ENCODE measurements at regions not wholly inside any gene's neighbourhood (a gene's known extent, or its start where the extent isn't known, plus 50 kb on each side); places are given as distances from the start of the nearest gene placed in this dataset.
A peak's percentile ranks its signal among the peaks of the same experiment; 100 is the strongest.

DNA sequence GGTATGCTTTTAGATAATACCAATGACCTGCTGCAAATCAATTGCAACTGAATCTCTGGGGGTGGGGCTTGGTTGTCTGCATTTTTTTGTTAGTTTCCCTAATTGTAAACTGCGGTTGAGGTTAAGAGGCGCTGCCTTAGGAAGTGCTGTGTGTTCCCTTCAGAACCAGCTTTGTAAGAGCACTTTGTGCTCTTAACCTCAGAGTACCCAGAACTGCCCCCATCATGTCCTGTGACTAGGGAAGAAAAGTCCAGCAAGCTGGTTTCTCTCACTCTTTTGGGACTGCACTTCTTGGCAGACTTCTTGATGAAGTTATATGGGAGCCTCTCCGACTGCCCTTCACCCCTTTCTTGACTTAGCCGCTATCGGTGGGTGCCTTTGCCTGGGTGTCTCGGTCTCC is 245.5 kb upstream of the CXCR4 start:
- no peak for DNase-seq

DNA sequence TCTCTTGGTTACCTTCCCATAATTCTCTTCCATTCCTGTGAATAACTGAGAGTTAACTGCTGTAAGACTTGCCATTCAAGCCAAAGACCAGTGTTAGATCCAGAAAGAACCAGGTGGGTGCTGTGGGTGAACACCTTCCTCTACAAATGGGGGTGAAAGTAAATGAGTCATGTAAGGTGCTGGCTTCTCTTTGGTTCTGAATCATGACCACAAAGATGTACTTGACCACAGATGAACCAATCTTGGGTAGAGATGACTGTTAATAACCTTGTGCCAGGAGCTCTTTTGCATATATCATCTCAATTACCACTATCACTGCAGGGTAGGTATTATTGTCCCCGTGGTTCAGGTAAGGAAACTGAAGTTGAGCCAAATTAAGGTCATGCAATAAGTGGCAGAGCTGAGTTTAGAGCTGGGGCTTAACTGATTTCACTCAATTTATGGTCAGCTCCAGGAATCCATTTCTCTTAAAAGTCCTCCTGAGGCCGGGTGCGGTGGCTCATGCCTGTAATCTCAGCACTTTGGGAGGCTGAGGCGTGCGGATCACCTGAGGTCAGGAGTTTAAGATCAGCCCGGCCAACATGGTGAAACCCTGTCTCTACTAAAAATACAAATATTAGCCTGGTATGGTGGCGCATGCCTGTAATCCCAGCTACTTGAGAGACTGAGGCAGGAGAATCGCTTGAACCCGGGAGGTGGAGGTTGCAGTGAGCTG is 244.9 kb upstream of the CXCR4 start:
- no peak for DNase-seq

DNA sequence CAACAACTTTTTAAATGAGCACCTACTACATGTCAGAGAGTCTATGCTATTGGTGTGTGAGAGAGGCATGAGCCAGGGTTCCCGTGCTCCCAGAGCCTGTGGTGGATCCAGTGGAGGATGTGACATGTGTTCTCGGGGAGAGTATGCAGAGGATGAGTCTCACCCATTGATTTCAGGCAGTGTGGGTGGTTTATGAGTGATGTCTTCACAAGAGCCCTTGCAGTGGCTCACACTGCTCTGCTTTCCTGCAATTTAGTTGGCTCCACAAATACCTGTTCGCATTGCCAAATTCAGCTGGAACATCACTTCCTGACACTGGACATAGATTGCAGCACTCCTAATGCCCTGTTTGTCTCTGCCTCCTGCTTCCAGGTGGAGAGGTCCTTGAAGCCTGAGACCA is 243.6 kb upstream of the CXCR4 start:
- DNase-seq, result no peak

DNA sequence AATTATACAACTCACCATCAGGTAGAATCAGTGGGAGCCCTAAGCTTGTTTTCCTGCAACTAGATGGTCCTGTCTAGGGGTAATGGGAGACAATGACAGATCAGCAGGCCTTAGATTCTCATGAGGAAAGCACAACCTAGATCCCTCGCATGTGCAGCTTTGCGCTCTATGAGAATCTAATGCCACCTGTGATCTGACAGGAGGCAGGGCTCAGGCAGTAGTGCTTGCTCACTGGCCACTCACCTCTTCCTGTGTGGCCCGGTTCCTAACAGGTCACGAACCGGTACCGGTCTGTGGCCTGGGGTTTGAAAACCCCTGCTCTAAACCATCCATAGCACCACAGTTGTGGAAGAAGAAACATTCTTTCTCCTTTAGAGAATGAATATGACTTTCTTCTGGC is 242.8 kb upstream of the CXCR4 start:
- DNase-seq, result no peak

DNA sequence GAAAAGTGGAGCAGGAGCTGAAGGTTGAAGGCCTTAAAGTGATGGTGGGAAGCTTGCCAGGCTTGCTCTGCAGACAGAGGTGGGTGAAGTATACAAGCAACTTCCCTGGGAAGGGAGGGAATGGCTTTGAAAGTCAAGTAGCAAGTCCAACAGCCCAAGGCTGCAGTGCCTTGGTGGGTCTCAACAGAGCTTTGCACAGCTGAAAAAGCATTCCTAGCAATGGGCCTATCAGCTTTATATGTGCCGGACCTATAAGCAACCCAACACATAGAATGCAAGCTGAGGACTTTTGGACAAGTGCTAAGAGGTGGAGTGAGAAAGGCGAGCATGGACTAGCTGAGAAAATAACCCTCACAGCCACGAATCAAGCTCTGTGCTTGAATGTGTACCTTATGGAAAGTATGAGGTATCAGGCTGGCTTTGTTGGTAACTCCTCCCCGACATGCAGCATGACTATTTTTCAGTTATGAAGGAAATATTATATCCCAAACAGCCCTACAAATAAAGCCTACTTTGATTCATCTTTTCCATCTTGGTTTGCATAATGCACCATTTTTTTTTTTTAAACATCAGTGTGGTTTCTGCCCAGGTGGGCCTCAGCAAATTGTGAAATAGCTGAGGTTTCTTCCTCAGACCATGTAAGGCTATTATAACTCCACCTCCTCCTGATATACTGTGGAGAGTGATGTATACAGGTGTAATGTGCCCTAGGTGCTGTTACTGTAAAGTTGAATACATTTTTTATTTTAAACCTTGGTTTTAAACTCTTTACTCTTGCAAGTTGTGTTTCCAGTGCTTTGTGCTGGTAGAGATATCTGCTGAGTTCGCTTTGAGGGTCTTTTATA is 241.4 kb upstream of the CXCR4 start:
- no peak for DNase-seq

DNA sequence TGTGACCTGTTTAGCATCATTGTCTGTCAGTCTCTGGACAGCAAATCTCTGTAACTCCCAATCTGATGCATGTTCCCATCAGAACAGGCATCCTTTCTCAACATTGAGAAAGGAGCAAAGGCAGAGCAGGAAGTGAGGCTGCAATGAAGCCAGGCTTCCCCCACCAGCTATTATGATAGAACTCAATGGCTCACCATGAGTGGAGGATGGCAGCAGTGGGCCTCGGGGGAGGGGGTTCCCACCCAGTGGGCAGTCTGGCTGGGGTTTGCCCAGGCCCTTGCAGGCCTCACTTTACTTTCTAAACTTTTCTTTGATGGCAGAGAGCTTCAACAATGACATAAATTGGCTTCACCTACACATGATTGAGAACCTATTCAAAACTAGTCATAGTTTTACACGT is 240.6 kb upstream of the CXCR4 start:
- no peak for DNase-seq

DNA sequence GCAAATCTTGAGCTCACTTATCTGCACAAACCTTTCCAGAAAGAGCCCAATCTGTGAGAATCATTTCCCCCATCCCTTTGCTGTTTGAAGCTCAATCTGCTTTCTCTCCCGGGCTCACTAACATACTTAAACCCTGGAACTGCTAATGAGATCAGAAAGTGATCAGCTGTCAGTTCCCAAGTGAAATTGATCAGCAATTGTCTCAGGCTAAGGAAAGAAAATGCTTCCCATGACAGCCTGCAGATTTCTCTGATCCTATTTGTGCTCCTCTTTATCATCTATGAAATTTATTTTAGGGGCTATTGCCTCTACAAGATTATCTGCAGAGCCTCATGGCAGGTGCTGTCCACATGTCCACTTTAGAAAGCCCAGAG is 239.0 kb upstream of the CXCR4 start:
- DNase-seq, result no peak

DNA sequence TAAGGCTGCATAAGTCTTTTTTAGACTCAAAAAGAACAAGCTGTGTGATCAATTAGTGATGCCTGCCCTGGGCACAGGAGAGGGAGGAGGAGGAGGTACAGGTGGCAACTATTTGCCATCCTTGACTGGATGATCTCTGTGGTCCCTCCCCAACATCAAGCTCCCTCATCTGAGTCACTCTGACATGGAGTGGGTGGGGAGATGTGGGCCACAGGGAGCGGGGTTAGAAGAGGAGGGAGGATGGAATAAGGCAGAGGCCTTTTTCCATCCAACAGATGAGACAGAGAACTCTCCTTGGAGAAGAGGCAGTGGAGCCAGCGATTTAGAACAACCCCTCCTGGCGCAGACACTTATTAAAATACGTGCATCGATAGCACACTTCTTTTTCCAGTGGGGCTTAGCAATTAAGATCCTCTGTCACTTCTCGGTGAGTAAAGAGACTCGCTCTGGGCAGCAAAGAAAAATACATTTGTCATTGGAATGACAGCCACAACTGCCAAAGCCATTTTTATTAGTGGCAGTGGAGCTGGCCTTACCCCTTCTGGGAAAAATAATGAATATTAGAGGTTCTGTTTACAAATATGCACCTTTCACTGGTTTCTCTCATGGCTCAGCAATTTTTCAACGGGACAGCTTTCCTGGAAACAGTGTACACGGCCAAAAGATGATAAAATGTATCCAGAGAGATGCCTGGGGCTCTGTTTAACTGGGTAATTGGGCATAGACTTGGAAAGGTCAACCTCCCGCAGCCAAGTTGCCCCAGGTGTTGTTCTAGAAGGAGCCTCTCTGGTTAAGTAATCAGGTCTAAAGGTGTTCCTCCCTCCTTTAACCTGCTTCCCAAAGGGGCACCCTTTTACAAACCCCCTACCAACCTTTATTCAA is 238.4 kb upstream of the CXCR4 start:
- DNase-seq, result no peak

DNA sequence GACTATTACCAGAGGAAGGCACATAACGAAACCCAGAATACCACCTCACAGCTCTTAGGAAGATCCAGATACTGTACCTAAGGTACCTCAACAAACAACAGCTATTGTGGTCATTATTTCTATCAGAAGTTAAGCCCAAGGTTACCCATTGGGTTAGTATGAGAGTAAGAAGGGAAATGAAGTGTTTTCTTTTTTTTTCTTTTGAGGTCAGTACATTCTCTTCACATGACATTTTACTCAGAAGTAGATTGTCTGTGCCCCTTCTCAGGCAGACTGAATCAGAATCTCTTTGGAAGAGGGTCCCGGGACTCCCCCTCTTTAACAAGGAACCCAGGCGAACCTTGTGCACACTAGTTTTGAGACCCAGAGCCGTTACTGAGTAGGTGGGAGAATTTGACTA is 233.7 kb upstream of the CXCR4 start:
- DNase-seq, result no peak

DNA sequence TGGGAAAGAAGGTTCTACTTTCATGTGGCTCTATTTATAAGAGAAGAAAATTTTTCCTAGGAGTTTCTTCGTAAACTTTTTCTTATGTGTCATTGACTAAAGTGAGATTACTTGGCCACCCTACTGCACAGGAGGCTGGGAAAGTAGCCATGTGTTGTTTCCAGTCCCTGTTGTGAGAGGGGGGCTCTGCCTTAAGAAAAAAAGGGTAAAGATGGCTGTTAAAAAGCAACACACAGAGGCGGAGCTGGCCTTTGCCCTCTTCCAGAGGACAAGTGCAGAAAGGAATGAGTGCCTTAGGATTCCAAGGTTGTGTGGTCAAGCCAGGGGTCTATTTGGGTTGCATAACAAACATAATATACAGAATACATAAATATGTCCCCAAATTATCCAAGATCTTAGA is 230.0 kb upstream of the CXCR4 start:
- DNase-seq, result no peak

DNA sequence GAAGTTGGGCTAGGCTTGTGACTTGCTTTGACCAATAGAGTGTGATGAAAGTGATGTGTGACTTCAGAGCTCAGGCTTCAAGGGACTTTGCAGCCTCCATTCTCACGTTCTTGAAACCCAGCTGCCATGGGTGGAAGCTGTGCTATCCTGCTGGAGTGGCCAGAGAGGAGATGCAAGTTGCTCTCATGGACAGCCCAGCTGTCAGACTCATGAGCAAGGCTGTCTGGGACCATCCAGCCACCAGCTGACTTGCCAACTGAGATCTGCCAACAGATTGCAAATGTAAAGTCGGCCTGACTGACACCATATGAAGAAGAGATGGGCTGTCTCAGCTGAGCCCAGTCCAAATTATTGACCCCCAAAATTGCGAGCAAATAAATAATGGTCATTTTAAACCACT is 226.4 kb upstream of the CXCR4 start:
- no peak for DNase-seq

DNA sequence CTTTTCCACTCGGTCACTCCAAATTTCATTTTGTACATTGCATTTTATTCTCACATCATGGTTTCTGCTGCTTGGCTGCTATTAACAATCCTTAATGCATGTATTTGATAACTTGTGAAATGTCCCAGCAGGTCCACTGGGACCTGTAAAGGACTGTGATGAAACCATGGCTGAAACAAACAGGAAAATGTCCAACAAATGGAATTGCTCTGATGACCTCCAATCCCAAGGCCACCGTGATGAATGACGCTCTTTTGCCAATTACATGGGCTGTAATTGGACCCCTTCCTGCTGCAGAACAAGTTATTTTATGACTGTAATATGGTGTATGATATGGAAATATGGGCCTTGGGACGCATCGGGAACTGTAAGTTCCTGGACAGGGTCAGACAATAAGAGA is 224.2 kb upstream of the CXCR4 start:
- no peak for DNase-seq

DNA sequence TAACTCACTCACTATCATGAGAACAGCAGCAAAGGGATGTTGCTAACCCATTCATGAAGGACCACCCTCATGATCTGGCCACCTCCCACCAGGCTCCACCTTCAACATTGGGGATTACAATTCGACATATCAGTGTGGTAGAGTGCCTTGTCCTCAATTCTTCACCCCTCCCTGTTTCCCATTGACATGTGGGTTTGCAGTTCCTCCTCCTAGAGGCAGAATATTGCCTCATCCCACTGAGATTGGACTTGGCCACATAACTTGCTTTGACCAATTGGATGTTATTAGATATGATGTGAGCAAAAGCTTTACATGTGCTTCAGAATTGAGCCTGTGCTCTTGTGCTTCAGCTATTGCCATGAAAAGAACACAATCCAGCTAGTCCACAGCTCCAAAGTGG is 217.0 kb upstream of the CXCR4 start:
- DNase-seq, result no peak

DNA sequence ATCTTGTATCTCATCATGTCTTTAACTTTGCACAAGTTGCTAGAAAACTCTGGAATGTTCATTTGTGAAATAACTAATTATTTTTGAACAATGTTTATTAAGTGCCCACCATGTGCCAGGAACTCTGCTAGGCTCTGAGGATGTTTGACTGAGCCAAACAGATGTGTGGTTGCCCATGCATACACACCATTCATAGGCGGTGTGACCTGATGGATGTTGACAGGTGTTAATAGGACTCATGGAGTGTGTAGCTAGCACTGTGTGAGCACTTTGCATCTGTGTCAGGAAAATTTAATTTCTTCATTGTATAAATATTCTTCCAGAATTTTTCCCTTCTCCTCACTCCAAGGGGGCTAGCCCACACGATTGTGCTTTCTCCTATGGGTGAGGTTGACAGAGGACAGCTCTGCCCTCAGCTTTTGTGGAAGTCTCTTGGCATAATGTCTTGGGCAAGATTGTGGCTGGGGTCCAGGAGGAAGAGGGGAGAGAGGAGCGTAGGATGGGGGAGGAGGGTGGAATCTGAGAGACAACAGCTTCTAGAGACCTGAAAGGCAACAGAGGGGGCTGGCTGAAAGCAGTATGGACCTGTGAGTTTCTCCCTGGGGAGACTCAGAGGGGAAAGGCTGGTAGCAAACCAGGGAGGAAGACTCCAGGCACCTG is 214.6 kb upstream of the CXCR4 start:
- no peak for DNase-seq

DNA sequence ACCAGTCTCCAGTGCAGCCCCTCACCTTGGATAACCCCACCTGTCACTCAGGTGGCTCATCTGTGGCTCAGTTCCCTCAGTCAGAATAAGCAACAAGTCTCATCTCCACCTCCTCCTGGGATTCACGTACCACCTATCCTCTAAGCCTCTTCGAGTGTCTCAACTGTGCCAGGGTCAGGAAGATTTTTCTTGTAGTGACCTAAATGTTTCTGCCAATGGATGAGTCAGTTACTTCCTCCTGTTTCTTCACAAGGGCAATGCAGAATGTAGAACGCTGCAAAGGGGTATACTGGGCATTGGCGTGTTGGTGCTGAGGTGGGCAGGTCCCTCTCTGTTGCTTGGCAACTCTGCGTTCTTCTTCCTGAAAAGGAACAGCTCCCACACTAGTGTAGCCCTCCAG is 213.3 kb upstream of the CXCR4 start:
- DNase-seq, result no peak

DNA sequence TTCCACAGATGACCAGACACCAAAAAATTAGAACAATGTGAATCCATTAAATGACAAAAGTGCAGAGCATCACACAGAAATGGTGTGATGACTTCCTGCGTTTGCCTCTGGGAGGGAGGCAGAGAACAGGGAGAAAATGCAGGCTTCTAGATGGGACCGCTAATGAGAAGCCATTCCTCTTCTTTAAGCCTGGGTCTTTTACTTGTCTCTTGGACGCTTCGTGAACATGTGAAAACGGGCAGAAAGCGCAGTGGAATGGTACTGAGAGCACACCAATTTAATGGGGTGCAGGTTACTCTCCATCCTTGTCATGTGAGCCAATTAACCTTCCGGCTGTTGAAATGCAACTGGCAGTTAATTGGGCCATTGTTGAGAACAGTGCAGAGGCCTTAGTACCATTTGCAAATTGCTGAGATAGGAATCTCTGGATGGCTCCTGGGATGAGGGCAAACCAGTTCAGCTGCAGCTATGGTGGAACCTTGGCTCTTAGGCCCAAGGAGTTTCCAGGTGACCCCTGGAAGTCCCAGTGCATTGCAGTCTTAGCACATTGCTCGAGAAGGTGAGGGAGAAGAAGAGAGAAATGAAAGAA is 210.4 kb upstream of the CXCR4 start:
- DNase-seq, result no peak

DNA sequence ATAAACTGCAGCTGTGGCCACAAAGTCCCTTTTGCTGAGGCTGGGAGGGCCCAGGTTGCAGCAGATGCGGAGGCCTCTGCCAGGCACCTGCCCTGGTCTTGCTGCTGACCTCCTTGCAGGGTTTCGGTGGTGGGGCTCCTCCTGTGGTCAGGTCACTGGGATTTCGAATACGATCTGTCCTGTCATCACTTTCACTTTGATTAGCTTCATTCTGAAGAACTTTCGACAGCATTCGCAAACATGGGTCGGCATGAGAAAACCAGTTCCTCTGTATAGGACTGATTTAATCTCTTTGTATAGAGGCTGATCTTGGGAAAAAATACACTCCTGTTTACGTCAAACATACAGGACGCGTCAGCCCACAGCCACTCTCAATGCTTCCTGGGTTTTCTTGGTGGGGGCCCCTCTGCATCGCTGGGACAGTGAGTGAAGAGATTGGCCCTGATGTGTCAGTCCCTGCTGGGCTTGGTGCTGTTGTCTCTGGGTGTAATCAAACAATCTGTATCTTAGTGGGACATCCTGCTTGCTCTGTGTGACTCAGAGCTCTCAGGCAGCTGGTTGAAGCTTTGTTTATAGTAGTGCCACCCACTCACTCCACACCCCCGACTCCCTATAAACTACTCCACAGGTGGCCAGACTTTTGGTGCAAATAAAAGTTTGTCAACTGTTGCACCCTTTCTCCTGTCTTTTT is 209.4 kb upstream of the CXCR4 start:
- DNase-seq, result peak; percentile 61

DNA sequence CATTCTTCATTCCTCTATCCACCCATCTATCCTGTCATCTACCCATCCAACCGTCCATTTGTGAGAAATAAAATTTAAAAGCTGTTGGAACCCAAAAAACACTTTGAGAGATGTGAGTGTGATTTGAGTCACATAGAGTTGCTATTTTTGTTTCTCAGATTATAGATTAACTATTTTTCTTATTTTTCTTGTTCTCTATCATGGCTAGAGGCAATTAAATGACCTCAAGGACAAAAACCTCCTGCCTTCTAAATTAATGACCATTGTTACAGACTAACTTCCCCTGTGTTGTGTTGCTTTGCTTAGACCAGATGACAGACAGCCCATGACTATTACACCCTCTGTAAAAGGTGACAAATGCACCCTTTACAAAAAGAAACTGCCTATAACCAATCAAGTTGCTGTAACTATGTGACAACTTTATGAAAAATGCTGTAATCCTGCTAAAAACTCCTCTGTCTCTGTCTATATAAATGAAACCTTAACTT is 207.9 kb upstream of the CXCR4 start:
- no peak for DNase-seq

DNA sequence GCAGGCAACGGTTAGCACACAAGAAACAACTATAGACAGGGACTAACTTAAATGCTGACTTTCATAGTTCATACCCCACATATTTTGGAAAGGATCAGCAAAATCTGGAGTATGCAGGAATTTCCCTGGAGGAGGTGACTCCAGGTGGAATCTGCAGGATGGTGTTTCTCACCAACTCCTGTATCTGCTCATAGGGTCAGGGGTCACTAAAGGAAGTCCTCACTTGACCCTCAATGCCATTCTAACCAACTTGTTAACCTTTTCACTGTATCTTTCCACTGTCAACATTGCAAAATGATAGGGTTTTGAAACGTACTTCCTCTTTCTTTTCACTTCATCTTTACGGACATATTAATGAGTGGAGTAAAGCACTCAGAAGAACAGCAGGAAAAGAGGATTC is 207.0 kb upstream of the CXCR4 start:
- DNase-seq, result no peak

DNA sequence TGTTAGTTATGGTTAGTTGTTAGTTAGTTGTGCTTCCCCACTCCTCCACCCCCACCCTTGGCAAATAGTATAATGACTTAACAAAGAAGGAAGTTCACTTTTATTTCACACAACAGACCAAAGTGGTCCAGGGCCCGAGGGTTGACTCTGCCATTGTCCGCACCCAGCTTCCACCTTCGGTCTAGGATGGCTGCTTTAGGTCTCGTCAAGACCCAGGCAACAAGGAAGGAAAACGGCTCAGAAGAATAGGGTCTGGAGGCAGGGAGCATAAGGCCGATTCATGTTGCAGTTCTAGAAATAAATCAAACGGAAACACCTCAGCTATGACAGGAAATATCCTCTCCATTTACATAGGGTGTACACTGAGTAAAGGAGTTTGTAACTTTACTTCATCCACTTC is 206.0 kb upstream of the CXCR4 start:
- no peak for DNase-seq

DNA sequence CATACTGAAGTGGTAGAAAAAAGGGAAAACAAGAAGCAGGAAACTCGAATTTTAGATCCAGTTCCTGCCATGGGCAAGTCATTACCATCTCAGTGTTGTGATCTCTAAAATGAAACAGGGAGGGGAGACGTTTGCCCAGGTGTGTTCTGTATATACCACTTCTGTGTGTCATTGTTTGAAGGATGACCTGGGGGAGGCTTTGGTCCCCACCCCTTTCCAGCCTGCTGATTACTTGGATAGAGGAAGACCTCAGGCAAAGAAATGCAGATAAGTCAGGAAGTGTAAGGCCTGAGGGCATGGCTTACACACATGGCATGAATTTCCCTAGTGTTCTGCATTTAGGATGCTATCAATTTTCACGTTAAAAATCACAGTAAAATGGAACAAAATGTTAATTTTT is 205.2 kb upstream of the CXCR4 start:
- DNase-seq, result no peak

DNA sequence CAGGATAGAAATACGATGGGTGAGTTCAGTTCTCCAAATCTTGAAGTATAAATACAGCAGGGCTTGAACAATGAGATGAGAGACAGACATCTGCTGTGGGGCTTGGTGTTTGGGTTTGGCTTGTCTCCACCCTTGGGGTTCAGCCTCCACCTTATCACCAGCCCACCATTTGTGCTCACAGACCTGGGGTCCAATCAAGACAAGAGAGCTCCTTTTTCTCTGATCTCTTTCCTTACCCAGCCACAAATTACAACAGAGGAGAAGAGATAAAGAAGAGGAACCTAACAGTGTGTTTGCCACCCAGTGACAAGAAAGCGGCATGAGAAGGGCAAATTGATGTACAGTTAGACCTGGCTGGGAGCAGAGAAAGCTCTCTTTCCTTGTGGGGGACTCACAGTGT is 204.5 kb upstream of the CXCR4 start:
- no peak for DNase-seq
